ENCODE measurements at regions not wholly inside any gene's neighbourhood (a gene's known extent, or its start where the extent isn't known, plus 50 kb on each side); places are given as distances from the start of the nearest gene placed in this dataset.

GRCh38 chr13:54660277-54660676, 1631.7 kb downstream of the OLFM4 start:
- TF ChIP-seq ISL1 (CRISPR knock-in tag; IDR thresholded peaks at IDR 0.05) = no peak
- TF ChIP-seq ZNF8 (CRISPR knock-in tag; IDR thresholded peaks at IDR 0.05) = no peak
- TF ChIP-seq TSHZ2 (CRISPR knock-in tag; IDR thresholded peaks at IDR 0.05) = no peak
- no peak for TF ChIP-seq SNAI2 (CRISPR knock-in tag; IDR thresholded peaks at IDR 0.05)
- no peak for TF ChIP-seq TOX (CRISPR knock-in tag; IDR thresholded peaks at IDR 0.05; ENCODE audit: borderline replicate concordance)
- TF ChIP-seq OSR1 (CRISPR knock-in tag; IDR thresholded peaks at IDR 0.05) = no peak
- TF ChIP-seq ZFP30 (CRISPR knock-in tag; IDR thresholded peaks at IDR 0.05) = no peak
- no peak for TF ChIP-seq ZC3H10 (CRISPR knock-in tag; IDR thresholded peaks at IDR 0.05)
- no peak for TF ChIP-seq PATZ1 (CRISPR knock-in tag; IDR thresholded peaks at IDR 0.05; ENCODE audit: borderline replicate concordance)
- TF ChIP-seq TCF4 (CRISPR knock-in tag; IDR thresholded peaks at IDR 0.05; ENCODE audit: borderline replicate concordance) = no peak
- TF ChIP-seq RARB (CRISPR knock-in tag; IDR thresholded peaks at IDR 0.05) = no peak
- TF ChIP-seq PPARA (CRISPR knock-in tag; IDR thresholded peaks at IDR 0.05; ENCODE audit: borderline replicate concordance) = no peak
- ATAC-seq = no peak

GRCh38 chr13:54676526-54677113, 1648.0 kb downstream of the OLFM4 start:
- TF ChIP-seq CSRNP3 (CRISPR knock-in tag; IDR thresholded peaks at IDR 0.05) (no peak), BACH2 (CRISPR knock-in tag; IDR thresholded peaks at IDR 0.05; ENCODE audit: borderline replicate concordance) (no peak), RARB (CRISPR knock-in tag; IDR thresholded peaks at IDR 0.05) (no peak), POU6F1 (CRISPR knock-in tag; IDR thresholded peaks at IDR 0.05; ENCODE audit: borderline replicate concordance, low read depth) (no peak), ZC3H10 (CRISPR knock-in tag; IDR thresholded peaks at IDR 0.05) (no peak), ZFP30 (CRISPR knock-in tag; IDR thresholded peaks at IDR 0.05) (no peak), ESRRG (CRISPR knock-in tag; IDR thresholded peaks at IDR 0.05) (no peak), GLIS3 (CRISPR knock-in tag; IDR thresholded peaks at IDR 0.05) (no peak)
- ATAC-seq = no peak

GRCh38 chr13:54682184-54682583, 1653.6 kb downstream of the OLFM4 start:
- no peak for ATAC-seq
- TF ChIP-seq POU6F1 (CRISPR knock-in tag; IDR thresholded peaks at IDR 0.05; ENCODE audit: borderline replicate concordance, low read depth) = no peak
- no peak for TF ChIP-seq ZNF8 (CRISPR knock-in tag; IDR thresholded peaks at IDR 0.05)
- no peak for TF ChIP-seq CSRNP3 (CRISPR knock-in tag; IDR thresholded peaks at IDR 0.05)
- TF ChIP-seq ZC3H10 (CRISPR knock-in tag; IDR thresholded peaks at IDR 0.05) = no peak
- no peak for TF ChIP-seq PPARA (CRISPR knock-in tag; IDR thresholded peaks at IDR 0.05; ENCODE audit: borderline replicate concordance)
- TF ChIP-seq TSHZ2 (CRISPR knock-in tag; IDR thresholded peaks at IDR 0.05) = no peak
- no peak for TF ChIP-seq TCF4 (CRISPR knock-in tag; IDR thresholded peaks at IDR 0.05; ENCODE audit: borderline replicate concordance)
- TF ChIP-seq RARB (CRISPR knock-in tag; IDR thresholded peaks at IDR 0.05) = no peak
- no peak for TF ChIP-seq GLIS3 (CRISPR knock-in tag; IDR thresholded peaks at IDR 0.05)
- TF ChIP-seq CREB5 (CRISPR knock-in tag; IDR thresholded peaks at IDR 0.05; ENCODE audit: low read depth) = no peak
- no peak for TF ChIP-seq ZNF565 (CRISPR knock-in tag; conservative IDR thresholded peaks at IDR 0.05; ENCODE audit: low read depth)
